DOHH2 (cell line): ENCODE measurements at regions not wholly inside any gene's neighbourhood (a gene's known extent, or its start where the extent isn't known, plus 50 kb on each side); places are given as distances from the start of the nearest gene placed in this dataset.

Source experiments
- EZH2phosphoT487 ChIP-seq: fragments of 200-600 bp; sonication (generic); IDR thresholded peaks from 2 replicates; pipeline ENCODE4 v1.6.1; 2017; ENCODE audit warnings: borderline replicate concordance, mild to moderate bottlenecking, antibody characterized with exemption, low read length, moderate library complexity, mixed read lengths
- TF ChIP-seq, protein P1 (sequence below): fragments of 200-600 bp; sonication (generic); IDR thresholded peaks from one replicate; pipeline ENCODE4 v1.5.1; 2014; ENCODE audit warnings: antibody characterized with exemption, mild to moderate bottlenecking, low read depth, low read length; ENCODE audit not compliant: poor library complexity, severe bottlenecking

DNA sequence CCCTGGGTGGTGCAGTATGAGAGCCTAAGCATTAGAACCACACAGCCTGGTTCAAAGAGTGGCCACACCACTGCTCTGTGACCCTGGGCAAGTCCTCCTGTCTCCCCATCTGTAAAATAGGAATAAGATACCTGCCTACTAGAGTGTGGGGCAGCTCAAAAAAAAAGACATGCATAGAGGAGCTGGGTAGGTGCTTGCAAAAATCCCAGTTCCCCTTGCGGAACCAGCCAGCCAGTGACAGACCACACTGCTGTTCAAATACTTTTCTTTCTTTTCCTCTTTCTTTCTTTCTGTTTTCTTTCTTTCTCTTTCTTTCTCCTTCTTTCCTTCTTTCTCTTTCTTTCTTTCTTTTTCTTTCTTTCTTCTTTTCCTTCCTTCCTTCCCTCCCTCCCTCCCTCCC, 63.0 kb upstream of the TRIM2 start:
- TF ChIP-seq, protein P1, sequence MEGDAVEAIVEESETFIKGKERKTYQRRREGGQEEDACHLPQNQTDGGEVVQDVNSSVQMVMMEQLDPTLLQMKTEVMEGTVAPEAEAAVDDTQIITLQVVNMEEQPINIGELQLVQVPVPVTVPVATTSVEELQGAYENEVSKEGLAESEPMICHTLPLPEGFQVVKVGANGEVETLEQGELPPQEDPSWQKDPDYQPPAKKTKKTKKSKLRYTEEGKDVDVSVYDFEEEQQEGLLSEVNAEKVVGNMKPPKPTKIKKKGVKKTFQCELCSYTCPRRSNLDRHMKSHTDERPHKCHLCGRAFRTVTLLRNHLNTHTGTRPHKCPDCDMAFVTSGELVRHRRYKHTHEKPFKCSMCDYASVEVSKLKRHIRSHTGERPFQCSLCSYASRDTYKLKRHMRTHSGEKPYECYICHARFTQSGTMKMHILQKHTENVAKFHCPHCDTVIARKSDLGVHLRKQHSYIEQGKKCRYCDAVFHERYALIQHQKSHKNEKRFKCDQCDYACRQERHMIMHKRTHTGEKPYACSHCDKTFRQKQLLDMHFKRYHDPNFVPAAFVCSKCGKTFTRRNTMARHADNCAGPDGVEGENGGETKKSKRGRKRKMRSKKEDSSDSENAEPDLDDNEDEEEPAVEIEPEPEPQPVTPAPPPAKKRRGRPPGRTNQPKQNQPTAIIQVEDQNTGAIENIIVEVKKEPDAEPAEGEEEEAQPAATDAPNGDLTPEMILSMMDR: no peak
- TF ChIP-seq EZH2phosphoT487: no peak
